Stimulated activated CD8-positive, alpha-beta memory T cell treated with anti-CD3 and anti-CD28 coated beads, Interleukin-15, amount 100 ng/mL, for 1 hour (primary cell): ENCODE measurements at regions not wholly inside any gene's neighbourhood (a gene's known extent, or its start where the extent isn't known, plus 50 kb on each side); places are given as distances from the start of the nearest gene placed in this dataset.
"Not testable (repeated sequence)": the region's sequence is repeated elsewhere in the genome, so short reads cannot be mapped to it uniquely, and the experiment has no call there.

Experiments used
- DNase-seq: peaks from one replicate; pipeline ENCODE4 v3.0.0-alpha.2; 2020; ENCODE audit warnings: low read depth

- DNase-seq, result no peak
These were observed 480.7 kb downstream of the CD83 start for GRCh38 chr6:14598017-14598864.

GRCh38 chr6:14600306-14600705 is 482.7 kb downstream of the CD83 start:
- DNase-seq, result not testable (repeated sequence)

GRCh38 chr6:14601490-14601889 is 483.9 kb downstream of the CD83 start:
- no peak for DNase-seq

GRCh38 chr6:14606353-14606752 is 488.8 kb downstream of the CD83 start:
- no peak for DNase-seq

GRCh38 chr6:14610141-14610540 is 492.6 kb downstream of the CD83 start:
- no peak for DNase-seq

GRCh38 chr6:14612016-14612980 is 494.7 kb downstream of the CD83 start:
- no peak for DNase-seq

- no peak for DNase-seq
These were observed 497.1 kb downstream of the CD83 start for GRCh38 chr6:14614631-14615030.

GRCh38 chr6:14616656-14617055 is 499.1 kb downstream of the CD83 start:
- DNase-seq, result no peak

GRCh38 chr6:14618759-14619418 is 501.3 kb downstream of the CD83 start:
- DNase-seq, result no peak

GRCh38 chr6:14619419-14619781 is 501.8 kb downstream of the CD83 start:
- DNase-seq, result no peak

GRCh38 chr6:14620522-14620921 is 502.9 kb downstream of the CD83 start:
- no peak for DNase-seq

GRCh38 chr6:14621518-14621917 is 503.9 kb downstream of the CD83 start:
- DNase-seq, result no peak

- no peak for DNase-seq
These were observed 504.5 kb downstream of the CD83 start for GRCh38 chr6:14622085-14622484.

- DNase-seq, result no peak
These were observed 505.4 kb downstream of the CD83 start for GRCh38 chr6:14622909-14623505.

- no peak for DNase-seq
These were observed 507.8 kb downstream of the CD83 start for GRCh38 chr6:14625173-14625895.

GRCh38 chr6:14626556-14626955 is 509.0 kb downstream of the CD83 start:
- no peak for DNase-seq

GRCh38 chr6:14630016-14630415 is 512.4 kb downstream of the CD83 start:
- DNase-seq, result no peak

- no peak for DNase-seq
These were observed 515.9 kb downstream of the CD83 start for GRCh38 chr6:14633479-14633878.

GRCh38 chr6:14634072-14634471 is 516.5 kb downstream of the CD83 start:
- DNase-seq, result no peak

GRCh38 chr6:14635195-14635594 is 517.6 kb downstream of the CD83 start:
- DNase-seq, result no peak

- no peak for DNase-seq
These were observed 518.5 kb downstream of the CD83 start for GRCh38 chr6:14635934-14636591.
